HG02852 (cell line): ENCODE measurements at regions not wholly inside any gene's neighbourhood (a gene's known extent, or its start where the extent isn't known, plus 50 kb on each side); places are given as distances from the start of the nearest gene placed in this dataset.

ENCODE experiments used
- ATAC-seq: cut with Tn5 transposase; IDR thresholded peaks from one replicate; pipeline ENCODE4 v1.9.1; 2021; ENCODE audit warnings: mild to moderate bottlenecking, moderate library complexity; ENCODE audit not compliant: unreplicated experiment

DNA sequence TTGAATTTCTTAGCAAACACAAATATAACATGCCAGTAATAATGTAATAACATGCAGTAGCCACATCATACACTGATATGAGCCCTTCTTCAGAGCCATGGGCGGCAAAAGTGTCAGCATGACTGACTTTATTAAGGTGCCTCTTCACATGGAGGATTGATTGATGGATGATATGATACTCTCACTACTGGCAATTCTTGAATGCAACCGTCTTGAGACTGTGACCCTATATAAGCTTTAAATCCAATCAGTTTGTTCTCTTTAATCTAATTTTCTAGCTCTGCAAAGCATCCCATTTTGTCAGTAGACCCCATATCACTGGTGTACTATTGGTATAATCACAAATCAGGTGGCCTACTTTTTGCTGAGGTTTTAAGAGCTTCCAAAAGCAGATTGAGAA lies 463.7 kb upstream of the ROBO2 start:
- ATAC-seq: no peak

DNA sequence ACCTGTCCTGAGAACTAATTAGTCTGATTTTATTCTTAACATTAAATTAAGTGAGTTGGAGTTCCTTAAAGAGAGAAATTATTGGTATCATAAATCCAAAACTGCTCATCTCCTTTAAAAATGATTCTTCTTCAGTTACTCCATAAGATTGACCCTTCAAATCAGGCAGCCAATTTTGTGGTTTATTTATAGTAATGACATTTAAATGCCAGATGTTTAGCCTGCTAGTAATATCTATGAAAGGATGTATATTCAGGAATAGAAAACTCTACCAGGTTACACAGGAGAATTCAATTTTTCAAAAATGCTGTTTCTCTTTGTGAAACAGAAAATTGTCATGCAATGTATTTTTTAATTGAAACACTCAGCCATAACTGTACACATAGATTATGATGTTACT lies 457.8 kb upstream of the ROBO2 start:
- no peak for ATAC-seq

DNA sequence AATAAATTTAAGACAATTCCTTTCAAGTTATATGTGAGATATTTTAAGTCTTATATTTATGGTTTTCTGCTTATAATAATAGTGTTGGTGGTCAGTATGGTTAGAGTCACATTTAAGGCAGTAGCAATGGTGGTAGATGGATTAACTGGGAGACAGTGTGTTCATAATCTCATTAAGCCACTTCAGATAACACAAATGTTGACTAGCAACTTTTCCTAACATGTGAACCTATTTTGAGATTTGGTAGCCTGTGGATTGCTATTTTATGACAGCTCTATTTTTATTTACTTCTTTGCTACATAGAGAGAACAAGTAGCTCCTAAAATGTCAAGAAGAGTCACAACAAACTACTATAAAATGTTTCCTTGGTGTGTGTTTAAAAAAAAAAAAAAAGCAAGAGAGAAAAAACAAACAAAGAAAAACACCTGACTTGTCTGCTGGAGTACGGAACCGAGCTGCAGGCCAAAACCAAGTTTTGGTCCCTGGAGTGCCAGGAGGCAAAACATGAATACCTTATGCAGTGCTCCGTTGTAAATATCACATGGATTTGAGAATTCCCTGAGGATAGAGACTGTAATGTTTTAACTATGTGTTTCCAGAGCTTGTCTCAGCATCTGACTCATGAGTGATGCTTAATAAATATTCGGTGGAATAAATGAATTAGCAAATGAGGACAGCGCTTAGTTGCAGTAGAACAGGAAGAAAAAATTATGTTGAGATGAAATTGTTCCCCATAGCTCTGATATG lies 457.1 kb upstream of the ROBO2 start:
- ATAC-seq: no peak

GRCh38 chr3:76585794-76586392 lies 454.0 kb upstream of the ROBO2 start:
- ATAC-seq: peak; percentile 62

DNA sequence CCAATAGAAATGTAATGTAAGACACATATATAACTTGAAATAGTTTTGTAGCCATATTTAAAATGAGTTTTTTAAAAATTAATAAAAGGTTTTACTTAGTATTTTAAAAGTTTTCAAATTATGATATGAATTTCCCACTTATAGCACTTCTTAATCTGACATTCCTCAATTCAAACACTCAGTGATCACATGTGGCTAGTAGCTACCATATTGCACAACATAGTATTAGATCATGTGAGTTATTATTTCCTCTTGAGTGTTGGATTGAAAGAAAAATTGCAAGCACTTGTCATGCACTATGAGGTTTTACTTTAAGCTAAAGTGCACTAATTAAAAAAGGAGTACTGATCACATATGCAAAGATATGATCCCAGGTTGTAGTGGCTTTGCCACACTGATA lies 453.4 kb upstream of the ROBO2 start:
- no peak for ATAC-seq

DNA sequence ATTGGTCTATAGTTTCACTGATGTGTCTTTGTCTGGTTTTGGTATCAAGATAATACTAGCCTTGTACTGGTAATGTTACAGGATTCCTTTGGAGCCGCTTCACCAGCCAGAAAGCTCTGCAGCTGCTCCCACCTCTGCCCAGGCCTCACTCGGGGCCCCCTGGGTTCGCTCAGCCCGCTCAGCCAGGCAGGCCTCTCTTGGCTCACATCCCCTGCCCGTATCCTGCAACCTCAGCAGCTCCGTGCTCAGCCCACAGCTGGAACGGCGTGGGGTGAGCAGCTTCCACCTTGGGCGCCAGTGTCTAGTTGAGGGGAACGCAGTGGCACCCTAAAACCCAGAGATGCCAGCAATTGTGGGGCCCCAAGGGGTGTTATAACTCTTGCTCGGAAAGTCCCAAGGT lies 429.7 kb upstream of the ROBO2 start:
- no peak for ATAC-seq

GRCh38 chr3:76615719-76616118 lies 424.2 kb upstream of the ROBO2 start:
- ATAC-seq: no peak

GRCh38 chr3:76624164-76624563 lies 415.7 kb upstream of the ROBO2 start:
- ATAC-seq: no peak

DNA sequence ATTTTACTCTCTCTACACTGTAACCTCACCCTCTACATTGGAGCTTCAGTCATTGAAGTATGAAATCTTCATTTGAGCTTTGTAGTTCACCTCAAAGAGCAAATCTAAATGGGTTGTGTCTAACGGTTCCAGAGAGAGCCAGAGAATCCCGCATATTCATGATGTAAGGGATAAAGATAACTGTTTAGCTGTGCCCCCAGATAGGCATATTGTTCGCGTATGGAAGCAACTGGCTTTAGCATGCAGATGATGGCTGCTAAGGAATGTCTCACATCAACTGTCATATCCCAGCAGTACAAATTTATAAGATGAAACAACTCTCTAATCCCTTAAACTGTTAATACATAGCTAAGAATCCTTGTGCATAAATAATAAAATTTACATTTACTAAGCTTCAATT lies 412.7 kb upstream of the ROBO2 start:
- ATAC-seq: no peak

DNA sequence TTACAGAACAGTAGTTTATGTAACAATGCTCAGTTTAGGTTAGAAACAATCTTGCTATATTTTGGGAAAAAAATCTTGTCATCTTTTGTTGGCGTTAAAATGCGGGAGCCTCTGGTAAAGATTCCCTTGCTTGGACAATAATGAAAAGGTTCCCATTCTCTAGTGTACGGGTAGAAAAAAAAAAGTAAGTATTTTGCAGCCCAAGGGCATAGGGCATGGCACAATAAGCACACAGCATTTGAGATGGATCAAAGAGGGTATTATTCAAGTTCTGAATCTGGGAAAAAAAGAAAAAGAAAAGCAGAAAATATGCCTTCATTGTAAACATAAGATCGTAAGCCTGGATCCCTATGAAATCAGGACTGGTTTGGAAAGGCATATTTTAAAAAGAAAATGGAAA lies 408.6 kb upstream of the ROBO2 start:
- no peak for ATAC-seq

DNA sequence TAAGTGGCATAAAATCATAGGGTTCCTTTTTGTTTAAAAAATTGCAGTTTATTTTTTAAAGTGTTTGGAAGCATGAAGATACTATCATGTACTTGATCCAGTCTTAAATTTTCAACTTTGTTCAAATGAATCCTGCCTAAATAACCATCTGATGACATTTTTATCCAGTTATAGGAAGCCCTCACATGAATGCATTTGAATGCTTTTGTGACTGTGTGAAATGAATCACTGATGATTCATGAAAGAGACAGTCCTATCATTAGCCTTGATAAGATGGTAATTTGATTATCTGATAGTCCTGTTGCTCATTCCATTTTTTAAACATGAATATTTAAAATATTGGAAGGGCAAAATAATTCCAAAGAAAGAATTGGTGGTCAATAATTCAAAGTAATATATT lies 401.9 kb upstream of the ROBO2 start:
- no peak for ATAC-seq

DNA sequence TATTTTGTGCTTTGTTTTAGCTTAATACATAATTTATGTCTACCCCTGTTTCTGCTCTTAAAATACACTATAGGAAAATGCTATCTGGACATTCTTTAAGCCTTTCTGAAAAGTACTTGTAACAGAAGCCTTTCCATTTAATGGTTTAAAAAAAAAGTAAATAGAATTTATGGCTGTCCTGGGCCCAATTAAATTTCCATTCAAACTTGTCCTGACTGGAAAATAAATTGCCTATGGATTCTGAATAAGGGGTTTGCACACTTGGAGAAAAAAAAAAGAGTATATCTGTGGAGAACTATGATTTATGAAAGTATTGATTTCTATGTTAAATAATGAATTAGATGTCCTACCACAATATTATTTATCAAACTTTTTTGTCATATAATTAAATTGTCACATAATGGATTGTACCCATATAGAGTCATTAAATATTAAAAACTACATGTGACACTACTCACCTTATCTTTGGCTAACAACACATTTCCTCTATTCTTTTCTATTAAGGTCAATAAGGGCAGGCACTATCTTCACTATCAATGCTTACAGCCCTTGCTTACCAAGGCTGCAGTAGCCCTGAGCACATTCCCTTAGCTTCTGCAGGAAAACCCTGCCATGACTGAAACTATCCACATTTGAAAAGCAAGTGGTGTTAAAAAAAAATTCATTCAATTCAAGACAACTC lies 396.1 kb upstream of the ROBO2 start:
- ATAC-seq: no peak

GRCh38 chr3:76644305-76644675 lies 395.6 kb upstream of the ROBO2 start:
- no peak for ATAC-seq

DNA sequence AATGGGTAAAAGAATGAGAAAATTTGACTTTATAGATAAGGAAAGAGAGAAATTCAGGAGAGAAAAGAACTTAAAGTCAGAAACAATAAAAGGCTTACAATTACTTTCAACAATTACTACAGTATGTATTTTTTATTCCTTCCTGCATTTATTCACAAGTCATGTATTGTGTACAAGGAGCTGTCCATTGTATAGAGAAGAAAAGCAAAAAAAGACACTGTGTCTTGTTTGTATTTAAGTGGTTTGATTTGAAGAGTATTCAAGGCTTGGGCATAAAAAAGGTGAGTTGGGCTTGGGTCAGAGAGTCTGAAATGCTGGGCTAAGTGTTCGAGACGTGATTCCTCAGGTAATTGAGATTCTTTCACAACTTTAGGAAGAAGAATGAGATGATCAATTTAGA lies 394.2 kb upstream of the ROBO2 start:
- no peak for ATAC-seq

DNA sequence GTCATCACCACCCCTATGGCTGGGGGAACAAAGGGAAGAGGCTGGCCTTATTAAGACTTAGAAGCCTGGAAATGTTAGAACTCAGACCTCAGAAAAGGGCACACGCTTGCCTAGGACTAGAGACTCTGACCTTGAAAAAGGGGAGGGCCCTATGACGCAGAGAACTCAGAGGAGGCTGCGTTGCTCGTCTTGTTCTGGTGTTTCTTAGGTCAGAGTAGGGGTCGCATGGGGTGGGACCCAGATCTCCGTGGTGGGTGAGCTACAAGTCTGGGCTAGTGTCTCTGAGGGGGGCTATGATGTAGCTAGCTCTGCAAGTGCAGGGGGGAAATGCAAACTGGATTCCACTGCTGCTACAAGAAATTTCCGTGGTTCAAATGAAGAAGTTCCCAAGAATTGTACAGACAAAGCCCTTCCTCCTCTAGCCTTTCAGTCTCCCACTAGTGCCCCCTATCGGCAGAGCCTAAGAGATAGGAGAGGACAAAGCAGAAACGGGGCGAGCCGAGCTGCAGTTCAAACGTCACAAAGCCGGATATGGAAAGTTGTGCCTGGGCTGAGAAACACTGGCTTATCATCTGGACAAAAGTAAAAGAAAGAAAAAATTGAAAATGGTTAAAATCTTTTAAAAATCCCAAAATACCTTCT lies 392.9 kb upstream of the ROBO2 start:
- no peak for ATAC-seq

- no peak for ATAC-seq
Observed at GRCh38 chr3:76651784-76652183, 388.1 kb upstream of the ROBO2 start.

DNA sequence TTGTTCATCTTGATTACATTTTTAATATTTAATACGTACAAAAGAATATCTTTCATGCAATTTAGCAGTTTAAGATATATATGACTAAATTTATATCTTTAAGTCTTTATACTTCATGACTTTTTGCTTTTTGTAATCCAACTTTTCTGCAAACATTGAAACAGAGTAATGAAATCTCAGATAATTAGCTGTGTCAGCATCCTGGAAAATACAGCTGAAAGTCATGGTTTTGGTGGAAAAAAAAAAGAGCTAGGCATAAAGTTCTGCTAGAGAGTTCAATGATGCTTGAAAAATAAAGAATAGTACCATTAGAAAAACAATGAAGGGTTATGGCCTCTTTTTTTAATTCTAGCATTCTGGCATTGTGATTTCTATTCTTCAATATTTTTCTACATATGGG lies 387.4 kb upstream of the ROBO2 start:
- no peak for ATAC-seq

- no peak for ATAC-seq
Observed at GRCh38 chr3:76653640-76654251, 386.2 kb upstream of the ROBO2 start.

DNA sequence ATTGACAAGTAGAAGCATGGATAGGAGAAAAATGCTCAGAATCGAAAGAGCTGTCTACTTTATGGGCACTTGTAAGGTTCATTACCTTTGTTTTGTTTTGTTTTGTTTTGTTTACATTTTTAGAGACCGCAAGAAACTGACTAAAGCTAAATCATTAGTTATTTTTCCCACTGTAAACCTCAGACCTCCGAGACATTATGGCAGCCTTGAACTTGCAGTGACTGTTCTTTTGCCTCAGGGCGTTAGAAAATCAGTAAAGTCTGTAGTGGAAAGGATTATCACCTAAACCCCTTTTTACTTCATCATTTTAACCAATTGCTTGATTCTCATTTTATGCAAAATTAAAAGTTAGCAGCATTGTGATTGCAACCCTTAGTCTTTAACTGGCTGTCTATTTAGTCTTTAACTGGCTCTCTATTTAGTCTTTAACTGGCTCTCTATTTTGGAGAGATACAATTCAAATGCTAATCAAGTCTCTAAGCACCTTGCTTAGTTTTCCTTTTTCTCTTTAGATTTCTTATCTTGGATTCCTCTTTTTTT lies 383.3 kb upstream of the ROBO2 start:
- no peak for ATAC-seq

DNA sequence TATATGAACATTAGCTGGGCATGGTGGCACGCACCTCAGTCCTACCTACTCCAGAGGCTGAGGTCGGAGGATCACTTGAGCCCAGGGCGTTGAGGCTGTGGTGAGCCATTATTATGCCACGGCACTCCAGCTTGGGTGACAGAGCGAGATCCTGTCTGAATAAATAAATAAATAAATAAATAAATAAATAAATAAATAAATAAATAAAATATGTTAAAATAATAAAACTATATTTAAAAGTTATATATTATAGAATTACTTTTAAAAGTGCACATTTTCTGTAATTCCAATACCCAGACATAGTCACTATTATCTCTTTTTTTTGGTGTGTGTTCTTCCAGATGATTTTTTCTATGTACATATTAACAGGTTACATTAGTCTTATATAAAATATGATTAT lies 382.0 kb upstream of the ROBO2 start:
- ATAC-seq: no peak

DNA sequence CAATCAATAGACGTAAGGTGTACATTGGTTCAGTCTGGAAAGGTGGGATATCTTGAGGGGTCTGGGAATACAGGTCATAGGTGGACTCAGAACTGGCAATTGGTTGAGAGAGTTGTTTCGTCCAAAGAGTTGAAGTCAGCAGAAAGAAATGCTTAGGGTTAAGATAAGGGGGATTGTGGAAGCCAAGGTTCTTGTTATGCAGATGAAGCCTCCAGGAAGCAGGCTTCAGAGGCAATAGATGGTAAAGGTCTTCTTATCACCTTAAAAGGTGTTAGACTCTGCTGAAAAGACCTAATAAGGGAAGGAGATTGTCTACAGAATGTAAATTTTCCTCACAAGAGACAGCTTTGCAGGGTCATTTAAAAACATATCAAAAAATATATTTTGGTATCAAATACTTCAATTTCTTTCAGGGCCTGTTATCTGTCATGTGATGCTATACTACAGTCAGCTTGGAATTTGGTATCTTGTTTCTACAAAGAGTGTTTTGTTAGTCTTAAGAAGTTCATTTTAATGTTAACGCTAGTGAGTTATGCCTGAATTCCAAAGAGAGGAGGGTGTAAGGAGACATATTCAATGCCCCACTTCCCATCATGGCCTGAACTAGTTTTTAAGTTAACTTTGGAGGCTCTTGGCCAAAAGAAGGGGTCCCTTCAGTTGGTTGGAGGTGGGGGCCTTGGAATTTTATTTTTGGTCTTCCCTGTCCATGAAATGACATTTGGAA lies 378.2 kb upstream of the ROBO2 start:
- no peak for ATAC-seq
